ENCODE measurements at regions not wholly inside any gene's neighbourhood (a gene's known extent, or its start where the extent isn't known, plus 50 kb on each side); places are given as distances from the start of the nearest gene placed in this dataset.

DNA sequence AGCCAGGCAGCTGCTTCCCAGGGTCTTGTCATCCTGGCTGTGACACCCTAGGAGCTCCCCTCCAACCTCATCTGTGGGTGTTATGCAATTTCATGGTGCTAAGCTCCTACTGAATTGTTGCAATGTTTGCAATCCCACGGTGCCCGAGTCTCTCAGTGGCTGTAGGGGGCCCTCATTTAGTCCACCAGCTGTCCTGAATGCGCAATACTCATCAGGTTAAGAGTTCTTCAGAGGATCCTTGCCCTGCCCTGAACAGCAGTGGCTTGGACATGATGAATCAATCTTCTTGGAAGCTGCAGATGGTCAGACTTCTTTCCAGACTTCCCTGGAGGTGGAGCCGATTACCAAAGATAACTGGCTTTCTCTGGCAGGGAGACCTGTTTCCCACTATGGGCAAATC is 584.1 kb downstream of the CCDC171 start:
- Histone ChIP-seq H3K79me2 (ENCODE audit: low read length) (no peaks in the 10 kb centered on the region), H3K27me3 (ENCODE audit: low read depth, low read length) (no peaks in the 10 kb centered on the region), H3K4me1 (ENCODE audit: low read length) (no peaks in the 10 kb centered on the region), H2AFZ (ENCODE audit: low read depth, low read length) (no peak overlapping the region), H3K4me3 (ENCODE audit: low read length) (no peak overlapping the region), H4K20me1 (ENCODE audit: insufficient read depth, low read length) (no peaks in the 10 kb centered on the region), H3K36me3 (replicated peaks; ENCODE audit: low read depth, low read length) (no peaks in the 10 kb centered on the region), H3K27ac (ENCODE audit: low read length) (no peak overlapping the region), H3K9me3 (ENCODE audit: insufficient read depth, low read length) (no peaks in the 10 kb centered on the region), H3K4me2 (ENCODE audit: low read length) (no peak overlapping the region), H3K9ac (ENCODE audit: low read length) (no peak overlapping the region)
- no peak for TF ChIP-seq CTCF (IDR thresholded peaks at IDR 0.05; ENCODE audit: low read depth, low read length)
- no peak for TF ChIP-seq EZH2phosphoT487 (IDR thresholded peaks at IDR 0.05; ENCODE audit: low read depth)

GRCh38 chr9:16138561-16139491 is 586.0 kb downstream of the CCDC171 start:
- Histone ChIP-seq H3K4me3 (ENCODE audit: low read length) (no peak overlapping the region), H3K79me2 (ENCODE audit: low read length) (no peaks in the 10 kb centered on the region), H3K4me1 (ENCODE audit: low read length) (no peaks in the 10 kb centered on the region), H3K9me3 (ENCODE audit: insufficient read depth, low read length) (no peaks in the 10 kb centered on the region), H3K4me2 (ENCODE audit: low read length) (no peak overlapping the region), H3K9ac (ENCODE audit: low read length) (no peak overlapping the region), H4K20me1 (ENCODE audit: insufficient read depth, low read length) (no peaks in the 10 kb centered on the region), H3K27me3 (ENCODE audit: low read depth, low read length) (no peaks in the 10 kb centered on the region), H3K27ac (ENCODE audit: low read length) (no peak overlapping the region), H2AFZ (ENCODE audit: low read depth, low read length) (no peak overlapping the region), H3K36me3 (replicated peaks; ENCODE audit: low read depth, low read length) (no peaks in the 10 kb centered on the region)
- TF ChIP-seq EZH2phosphoT487 (IDR thresholded peaks at IDR 0.05; ENCODE audit: low read depth) (no peak), CTCF (IDR thresholded peaks at IDR 0.05; ENCODE audit: low read depth, low read length) (no peak)

DNA sequence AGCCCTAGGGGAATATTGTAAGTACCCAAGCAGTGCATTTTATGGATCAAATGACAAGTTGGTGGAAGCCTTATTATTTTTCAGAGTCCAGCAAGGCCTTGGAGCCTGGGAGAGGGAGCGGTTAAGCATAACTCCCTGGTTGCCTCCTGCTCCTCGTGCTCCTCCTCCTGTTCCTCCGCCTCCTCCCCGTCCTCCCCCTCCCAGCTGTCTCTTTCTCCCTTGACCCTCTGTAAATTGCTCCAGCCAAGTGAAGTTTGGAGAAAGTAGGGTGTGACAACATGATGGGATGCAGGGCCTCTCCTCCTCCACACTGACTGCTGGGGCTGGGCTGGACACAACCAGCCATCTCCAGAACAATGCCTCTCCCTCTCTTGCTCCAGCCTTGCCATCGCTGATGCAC is 586.9 kb downstream of the CCDC171 start:
- H3K27ac ChIP-seq (ENCODE audit: low read length), result no peak overlapping the region

More for the DNA sequence above, 586.9 kb downstream of the CCDC171 start:
- Histone ChIP-seq H3K4me3 (ENCODE audit: low read length) (no peak overlapping the region), H3K79me2 (ENCODE audit: low read length) (no peaks in the 10 kb centered on the region), H3K4me2 (ENCODE audit: low read length) (no peak overlapping the region), H3K4me1 (ENCODE audit: low read length) (no peaks in the 10 kb centered on the region), H3K9me3 (ENCODE audit: insufficient read depth, low read length) (no peaks in the 10 kb centered on the region), H3K9ac (ENCODE audit: low read length) (no peak overlapping the region), H4K20me1 (ENCODE audit: insufficient read depth, low read length) (no peaks in the 10 kb centered on the region), H2AFZ (ENCODE audit: low read depth, low read length) (no peak overlapping the region), H3K27me3 (ENCODE audit: low read depth, low read length) (no peaks in the 10 kb centered on the region), H3K36me3 (replicated peaks; ENCODE audit: low read depth, low read length) (no peaks in the 10 kb centered on the region)
- TF ChIP-seq EZH2phosphoT487 (IDR thresholded peaks at IDR 0.05; ENCODE audit: low read depth) (no peak), CTCF (IDR thresholded peaks at IDR 0.05; ENCODE audit: low read depth, low read length) (no peak)

Measured in OCI-LY3 (cell line).